ENCODE measurements at regions not wholly inside any gene's neighbourhood (a gene's known extent, or its start where the extent isn't known, plus 50 kb on each side); places are given as distances from the start of the nearest gene placed in this dataset.

DNA sequence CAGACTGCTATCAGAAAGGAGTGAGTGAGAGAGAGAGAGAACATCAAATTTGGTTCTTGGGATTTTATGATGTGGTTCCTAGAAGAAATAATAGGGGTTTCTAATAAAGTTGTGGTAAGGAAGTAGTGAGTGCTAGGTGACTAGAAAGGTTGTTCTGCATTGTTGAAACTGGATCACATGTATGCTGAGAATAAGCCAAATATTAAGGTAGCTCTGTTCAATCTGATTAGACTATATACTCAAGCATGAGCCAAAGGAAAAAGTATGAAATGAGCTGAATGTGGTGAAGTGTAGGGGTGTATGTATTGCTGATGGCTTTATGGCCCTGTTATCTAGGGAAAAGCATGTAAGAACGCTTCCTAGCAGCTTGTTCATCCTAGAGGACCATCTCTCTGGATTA, 63.0 kb upstream of the IMPG1 start:
- POLR2A ChIA-PET = no interaction called here

DNA sequence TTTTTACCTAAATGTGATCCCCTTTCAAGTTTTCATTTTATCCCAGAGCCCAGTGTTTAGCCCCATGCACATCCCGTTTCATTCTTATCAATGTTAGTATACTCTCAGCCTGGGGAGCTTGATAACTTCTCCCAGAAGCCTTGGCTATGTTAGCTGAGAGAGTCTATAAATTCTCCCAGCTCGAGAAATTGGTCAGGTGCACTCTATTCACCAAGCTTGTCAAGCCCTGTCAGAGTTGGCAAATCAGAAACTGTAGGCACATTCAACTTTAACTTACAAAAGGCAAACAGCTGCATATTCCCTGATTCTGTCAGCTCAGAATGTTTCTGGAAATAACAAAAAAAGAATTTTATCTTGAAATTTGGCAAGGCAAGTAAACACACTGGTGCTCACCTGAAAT, 62.2 kb upstream of the IMPG1 start:
- TF ChIP-seq, protein P1, sequence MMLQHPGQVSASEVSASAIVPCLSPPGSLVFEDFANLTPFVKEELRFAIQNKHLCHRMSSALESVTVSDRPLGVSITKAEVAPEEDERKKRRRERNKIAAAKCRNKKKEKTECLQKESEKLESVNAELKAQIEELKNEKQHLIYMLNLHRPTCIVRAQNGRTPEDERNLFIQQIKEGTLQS (IDR thresholded peaks at IDR 0.05) = no peak
- TF ChIP-seq FOSL1 (IDR thresholded peaks at IDR 0.05; ENCODE audit: low read depth) (no peak), EZH2phosphoT487 (IDR thresholded peaks at IDR 0.05; ENCODE audit: borderline replicate concordance) (no peak), RAD21 (IDR thresholded peaks at IDR 0.05; ENCODE audit: low read depth) (no peak), POLR2A (IDR thresholded peaks at IDR 0.05; ENCODE audit: borderline replicate concordance, extremely low read depth, insufficient read depth, insufficient read length) (no peak), TCF7L2 (IDR thresholded peaks at IDR 0.05; ENCODE audit: borderline replicate concordance, extremely low read depth, insufficient read depth, insufficient read length) (no peak), POLR2AphosphoS5 (IDR thresholded peaks at IDR 0.05; ENCODE audit: low read depth, low read length) (no peak), ELF1 (IDR thresholded peaks at IDR 0.05; ENCODE audit: borderline replicate concordance, low read depth) (no peak), EZH2 (IDR thresholded peaks at IDR 0.05) (no peak), SIN3A (IDR thresholded peaks at IDR 0.05; ENCODE audit: low read depth) (no peak)
- TF ChIP-seq, protein P2, sequence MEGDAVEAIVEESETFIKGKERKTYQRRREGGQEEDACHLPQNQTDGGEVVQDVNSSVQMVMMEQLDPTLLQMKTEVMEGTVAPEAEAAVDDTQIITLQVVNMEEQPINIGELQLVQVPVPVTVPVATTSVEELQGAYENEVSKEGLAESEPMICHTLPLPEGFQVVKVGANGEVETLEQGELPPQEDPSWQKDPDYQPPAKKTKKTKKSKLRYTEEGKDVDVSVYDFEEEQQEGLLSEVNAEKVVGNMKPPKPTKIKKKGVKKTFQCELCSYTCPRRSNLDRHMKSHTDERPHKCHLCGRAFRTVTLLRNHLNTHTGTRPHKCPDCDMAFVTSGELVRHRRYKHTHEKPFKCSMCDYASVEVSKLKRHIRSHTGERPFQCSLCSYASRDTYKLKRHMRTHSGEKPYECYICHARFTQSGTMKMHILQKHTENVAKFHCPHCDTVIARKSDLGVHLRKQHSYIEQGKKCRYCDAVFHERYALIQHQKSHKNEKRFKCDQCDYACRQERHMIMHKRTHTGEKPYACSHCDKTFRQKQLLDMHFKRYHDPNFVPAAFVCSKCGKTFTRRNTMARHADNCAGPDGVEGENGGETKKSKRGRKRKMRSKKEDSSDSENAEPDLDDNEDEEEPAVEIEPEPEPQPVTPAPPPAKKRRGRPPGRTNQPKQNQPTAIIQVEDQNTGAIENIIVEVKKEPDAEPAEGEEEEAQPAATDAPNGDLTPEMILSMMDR (IDR thresholded peaks at IDR 0.05 in 2 of 3, conservative IDR thresholded peaks at IDR 0.05 in 1 of 3; ENCODE audit: borderline replicate concordance in 1 of 3, insufficient read depth in 1 of 3, low read depth in 2 of 3, low read length in 2 of 3) = no peak
- TF ChIP-seq, protein P3, sequence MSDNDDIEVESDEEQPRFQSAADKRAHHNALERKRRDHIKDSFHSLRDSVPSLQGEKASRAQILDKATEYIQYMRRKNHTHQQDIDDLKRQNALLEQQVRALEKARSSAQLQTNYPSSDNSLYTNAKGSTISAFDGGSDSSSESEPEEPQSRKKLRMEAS (IDR thresholded peaks at IDR 0.05) = no peak
- ChIA-PET RAD21 (ENCODE audit: low non-redundant PET in 1 of 2, low total read pairs in 2 of 2, uncharacterized antibody in 2 of 2, unreplicated experiment in 2 of 2) (no interaction called here), CTCF (no interaction called here), POLR2A (no interaction called here)
- no peak overlapping the region for H3K9ac ChIP-seq (ENCODE audit: low read length)
- H4K20me1 ChIP-seq (ENCODE audit: insufficient read depth) = no peaks in the 10 kb centered on the region
- no TSS peak for BruUV-seq (replicated peaks)
- no peak overlapping the region for H3K4me3 ChIP-seq (replicated peaks in 1 of 2; ENCODE audit: low read depth in 1 of 2, low read length in 2 of 2)
- intact Hi-C loops (cut with micrococcal nuclease) = no loop called here
- no peaks in the 10 kb centered on the region for H3K36me3 ChIP-seq (ENCODE audit: control insufficient read depth in 1 of 2, insufficient read depth in 2 of 2, low read length in 2 of 2)
- H3K27me3 ChIP-seq (ENCODE audit: insufficient read depth, low read length) = no peaks in the 10 kb centered on the region
- DNase-seq (ENCODE audit: low read depth, low spot score) (no peak), ATAC-seq (no peak)
- no peaks in the 10 kb centered on the region for H3K9me2 ChIP-seq (ENCODE audit: insufficient read depth)
- H3K4me2 ChIP-seq (ENCODE audit: low read length) = no peak overlapping the region
- H3K4me1 ChIP-seq (ENCODE audit: control insufficient read depth in 1 of 2, insufficient read depth in 2 of 2, low read length in 2 of 2) = no peaks in the 10 kb centered on the region
- H3K27ac ChIP-seq (ENCODE audit: low read depth, low read length) = no peak overlapping the region
- no peak overlapping the region for H2AFZ ChIP-seq (ENCODE audit: low read depth, low read length, poor library complexity, severe bottlenecking)
- H3K9me3 ChIP-seq (ENCODE audit: control insufficient read depth in 1 of 2, insufficient read depth in 1 of 2, low read depth in 1 of 2, low read length in 2 of 2) = no peaks in the 10 kb centered on the region
- no peaks in the 10 kb centered on the region for H3K79me2 ChIP-seq (ENCODE audit: insufficient read depth, low read length)

More for the DNA sequence above, 63.0 kb upstream of the IMPG1 start:
- H3K27ac ChIP-seq (ENCODE audit: low read depth, low read length) = no peak overlapping the region
- no peak overlapping the region for H3K9ac ChIP-seq (ENCODE audit: low read length)
- no peaks in the 10 kb centered on the region for H3K9me3 ChIP-seq (ENCODE audit: control insufficient read depth in 1 of 2, insufficient read depth in 1 of 2, low read depth in 1 of 2, low read length in 2 of 2)
- H2AFZ ChIP-seq (ENCODE audit: low read depth, low read length, poor library complexity, severe bottlenecking) = no peak overlapping the region
- no peaks in the 10 kb centered on the region for H3K36me3 ChIP-seq (ENCODE audit: control insufficient read depth in 1 of 2, insufficient read depth in 2 of 2, low read length in 2 of 2)
- no peaks in the 10 kb centered on the region for H3K27me3 ChIP-seq (ENCODE audit: insufficient read depth, low read length)
- CTCF ChIA-PET = no interaction called here
- no peaks in the 10 kb centered on the region for H3K4me1 ChIP-seq (ENCODE audit: control insufficient read depth in 1 of 2, insufficient read depth in 2 of 2, low read length in 2 of 2)
- no peak overlapping the region for H3K4me2 ChIP-seq (ENCODE audit: low read length)
- RAD21 ChIA-PET (ENCODE audit: low non-redundant PET in 1 of 2, low total read pairs in 2 of 2, uncharacterized antibody in 2 of 2, unreplicated experiment in 2 of 2) = no interaction called here
- no peak for TF ChIP-seq TCF7L2 (IDR thresholded peaks at IDR 0.05; ENCODE audit: borderline replicate concordance, extremely low read depth, insufficient read depth, insufficient read length)
- no peak for TF ChIP-seq SRF (IDR thresholded peaks at IDR 0.05; ENCODE audit: low read depth)
- no peak for TF ChIP-seq CEBPB (IDR thresholded peaks at IDR 0.05; ENCODE audit: low read depth)
- TF ChIP-seq, protein P2 (IDR thresholded peaks at IDR 0.05 in 2 of 3, conservative IDR thresholded peaks at IDR 0.05 in 1 of 3; ENCODE audit: borderline replicate concordance in 1 of 3, insufficient read depth in 1 of 3, low read depth in 2 of 3, low read length in 2 of 3) = no peak
- no peak for TF ChIP-seq EZH2phosphoT487 (IDR thresholded peaks at IDR 0.05; ENCODE audit: borderline replicate concordance)
- TF ChIP-seq ELF1 (IDR thresholded peaks at IDR 0.05; ENCODE audit: borderline replicate concordance, low read depth) = no peak
- TF ChIP-seq JUND (IDR thresholded peaks at IDR 0.05) = no peak
- H3K79me2 ChIP-seq (ENCODE audit: insufficient read depth, low read length) = no peaks in the 10 kb centered on the region
- H3K4me3 ChIP-seq (replicated peaks in 1 of 2; ENCODE audit: low read depth in 1 of 2, low read length in 2 of 2) = no peak overlapping the region
- intact Hi-C loops (cut with micrococcal nuclease) = no loop called here
- ATAC-seq (no peak), DNase-seq (ENCODE audit: low read depth, low spot score) (no peak)
- H4K20me1 ChIP-seq (ENCODE audit: insufficient read depth) = no peaks in the 10 kb centered on the region
- H3K9me2 ChIP-seq (ENCODE audit: insufficient read depth) = no peaks in the 10 kb centered on the region
- no TSS peak for BruUV-seq (replicated peaks)

Measured in HCT116 (cell line).